H1 (cell line): ENCODE measurements at regions not wholly inside any gene's neighbourhood (a gene's known extent, or its start where the extent isn't known, plus 50 kb on each side); places are given as distances from the start of the nearest gene placed in this dataset.

Source experiments
- CTCF ChIA-PET: fragments of 300-600 bp; sonication (Branson Sonifier 250); formaldehyde crosslinking; loops from one replicate; lab custom pipeline; 2021; ENCODE audit not compliant: partially characterized antibody; lab: Charles Lee
- POLR2A ChIA-PET: fragments of 300-600 bp; sonication (Branson Sonifier 250); formaldehyde crosslinking; loops from one replicate; lab custom pipeline; 2021; ENCODE audit warnings: inconsistent platforms; ENCODE audit not compliant: partially characterized antibody; lab: Charles Lee
- DNase-seq, 2 experiments: peaks; one replicate each; pipeline versions ENCODE4 v3.0.0 to v3.0.0-alpha.2; 2010 to 2022; ENCODE audit warnings: low spot score in 2 of 2, low read depth in 1 of 2, mixed read lengths in 1 of 2
- FAIRE-seq: peaks from 2 replicates; lab custom pipeline; 2011; peaks lifted over from hg19 to GRCh38; lab: Jason Lieb, UNC
- H2AFZ ChIP-seq: 2 replicates; pipeline ENCODE4 v1.8.1; 2012; ENCODE audit warnings: low read length, inconsistent platforms
- H2AK5ac ChIP-seq: 2 replicates; pipeline ENCODE4 v1.6.1; 2013; ENCODE audit warnings: low read depth, low read length
- H2BK120ac ChIP-seq: replicated peaks from 2 replicates; pipeline ENCODE3; 2013; ENCODE audit warnings: low read depth, low read length, inconsistent platforms
- H2BK12ac ChIP-seq: 2 replicates; pipeline ENCODE4 v1.6.1; 2013; ENCODE audit warnings: low read depth, low read length
- H2BK15ac ChIP-seq: 2 replicates; pipeline ENCODE4 v1.6.1; 2013; ENCODE audit warnings: low read length
- H2BK20ac ChIP-seq: 2 replicates; pipeline ENCODE4 v1.6.1; 2013; ENCODE audit warnings: low read length
- H2BK5ac ChIP-seq: 2 replicates; pipeline ENCODE4 v1.6.1; 2013; ENCODE audit warnings: low read depth, low read length
- H3K14ac ChIP-seq: 2 replicates; pipeline ENCODE4 v1.6.1; 2013; ENCODE audit warnings: inconsistent platforms; ENCODE audit not compliant: insufficient read length
- H3K18ac ChIP-seq: 2 replicates; pipeline ENCODE4 v1.6.1; 2013; ENCODE audit warnings: low read length; ENCODE audit errors: extremely low read depth
- H3K23ac ChIP-seq: 2 replicates; pipeline ENCODE4 v1.6.1; 2013; ENCODE audit warnings: inconsistent platforms; ENCODE audit not compliant: insufficient read length
- H3K23me2 ChIP-seq: 2 replicates; pipeline ENCODE4 v1.6.1; 2013; ENCODE audit warnings: low read depth, low read length
- H3K27ac ChIP-seq: 2 replicates; pipeline ENCODE4 v1.6.1; 2011; ENCODE audit warnings: low read depth, low read length, inconsistent platforms
- H3K27me3 ChIP-seq, 4 experiments: replicated peaks in 1 of 4; 1 replicate in 1 of 4; 2 replicates in 3 of 4; pipeline versions ENCODE4 v1.6.1 to v1.8.1; 2011 to 2013; ENCODE audit warnings: low read length in 3 of 4, mild to moderate bottlenecking in 3 of 4, inconsistent platforms in 2 of 4, mixed read lengths in 2 of 4, moderate library complexity in 1 of 4; ENCODE audit not compliant: control insufficient read depth in 3 of 4, insufficient read depth in 3 of 4; ENCODE audit errors: extremely low read depth in 1 of 4
- H3K36me3 ChIP-seq, 4 experiments: 2 replicates each; pipeline versions ENCODE4 v1.6.1 to v1.8.1; 2011 to 2013; ENCODE audit warnings: mild to moderate bottlenecking in 4 of 4, low read length in 3 of 4, moderate library complexity in 2 of 4, control low read depth in 1 of 4, inconsistent platforms in 1 of 4; ENCODE audit not compliant: insufficient read depth in 4 of 4, control insufficient read depth in 2 of 4
- H3K4ac ChIP-seq: replicated peaks from 2 replicates; pipeline ENCODE3; 2013; ENCODE audit warnings: low read length, low read depth, mixed read lengths, inconsistent platforms; ENCODE audit not compliant: insufficient read length
- H3K4me1 ChIP-seq, 4 experiments: replicated peaks in 1 of 4; 1 replicate in 1 of 4; 2 replicates in 3 of 4; pipeline versions ENCODE4 v1.6.1 to v1.8.1; 2011 to 2013; ENCODE audit warnings: low read length in 3 of 4, inconsistent platforms in 2 of 4, mixed read lengths in 1 of 4; ENCODE audit not compliant: insufficient read depth in 4 of 4, control insufficient read depth in 3 of 4
- H3K4me2 ChIP-seq, 2 experiments: 2 replicates each; pipeline versions ENCODE4 v1.6.1 to v1.8.1; 2011 to 2013; ENCODE audit warnings: low read depth in 2 of 2, low read length in 2 of 2, control low read depth in 1 of 2, inconsistent platforms in 1 of 2, mild to moderate bottlenecking in 1 of 2; ENCODE audit not compliant: insufficient read depth in 1 of 2
- H3K4me3 ChIP-seq, 4 experiments: fragments of 200-600, 300-600 bp in 1 of 4; sonication (generic), shearing (Covaris generic), sonication (Bioruptor Twin) in 1 of 4; 2 replicates each; pipeline versions ENCODE4 v1.5.1 to v1.8.1; 2011 to 2016; ENCODE audit warnings: low read length in 4 of 4, low read depth in 3 of 4, control low read depth in 2 of 4, inconsistent platforms in 2 of 4, mild to moderate bottlenecking in 2 of 4, mixed read lengths in 1 of 4, moderate library complexity in 1 of 4; ENCODE audit not compliant: insufficient read depth in 2 of 4; ENCODE audit errors: extremely low read depth in 1 of 4
- H3K56ac ChIP-seq: replicated peaks from 2 replicates; pipeline ENCODE3; 2013; ENCODE audit warnings: low read depth, mild to moderate bottlenecking, mixed read lengths, low read length, inconsistent platforms; ENCODE audit not compliant: insufficient read length
- H3K79me1 ChIP-seq: 2 replicates; pipeline ENCODE4 v1.6.1; 2013; ENCODE audit warnings: low read depth, low read length, control low read depth
- H3K79me2 ChIP-seq, 2 experiments: 2 replicates each; pipeline versions ENCODE4 v1.6.1 to v1.8.1; 2012 to 2013; ENCODE audit warnings: low read length in 2 of 2, mild to moderate bottlenecking in 2 of 2, inconsistent platforms in 1 of 2; ENCODE audit not compliant: insufficient read depth in 2 of 2, control insufficient read depth in 1 of 2
- H3K9ac ChIP-seq, 4 experiments: replicated peaks in 1 of 4; 1 replicate in 1 of 4; 2 replicates in 3 of 4; pipeline versions ENCODE4 v1.6.1 to v1.8.1; 2011 to 2013; ENCODE audit warnings: low read depth in 3 of 4, low read length in 3 of 4, control low read depth in 2 of 4, mild to moderate bottlenecking in 2 of 4, moderate library complexity in 2 of 4, inconsistent platforms in 1 of 4; ENCODE audit errors: extremely low read depth in 1 of 4
- H3K9me3 ChIP-seq, 2 experiments: 2 replicates each; pipeline versions ENCODE4 v1.6.1 to v1.8.1; 2012 to 2013; ENCODE audit warnings: mild to moderate bottlenecking in 2 of 2, moderate library complexity in 2 of 2, control low read depth in 1 of 2, inconsistent platforms in 1 of 2, low read depth in 1 of 2, low read length in 1 of 2, mixed read lengths in 1 of 2; ENCODE audit not compliant: insufficient read depth in 2 of 2
- H4K20me1 ChIP-seq, 2 experiments: replicated peaks in 1 of 2; 2 replicates each; pipeline versions ENCODE3 to v1.8.1; 2011 to 2013; ENCODE audit warnings: inconsistent platforms in 2 of 2, low read length in 2 of 2, mild to moderate bottlenecking in 1 of 2; ENCODE audit not compliant: insufficient read depth in 2 of 2, control insufficient read depth in 1 of 2
- H4K5ac ChIP-seq: 2 replicates; pipeline ENCODE4 v1.6.1; 2013; ENCODE audit warnings: low read length, low read depth, mixed read lengths, inconsistent platforms; ENCODE audit not compliant: insufficient read length
- H4K8ac ChIP-seq: 2 replicates; pipeline ENCODE4 v1.8.0; 2013; ENCODE audit warnings: mild to moderate bottlenecking, moderate library complexity, low read length, inconsistent platforms; ENCODE audit not compliant: insufficient read depth; ENCODE audit errors: extremely low read depth
- H4K91ac ChIP-seq: replicated peaks from 2 replicates; pipeline ENCODE3; 2013; ENCODE audit warnings: low read length, mixed read lengths, inconsistent platforms; ENCODE audit not compliant: insufficient read length
- BACH1 ChIP-seq: IDR thresholded peaks from 2 replicates; pipeline ENCODE4 v1.6.1; 2012; ENCODE audit warnings: low read length, improper control_type of control experiment
- CHD2 ChIP-seq: IDR thresholded peaks from 2 replicates; pipeline ENCODE4 v1.6.1; 2012; ENCODE audit warnings: low read length, improper control_type of control experiment
- CREB1 ChIP-seq: IDR thresholded peaks from 2 replicates; pipeline ENCODE4 v1.6.1; 2012; ENCODE audit warnings: inconsistent platforms
- GTF2F1 ChIP-seq: IDR thresholded peaks from 2 replicates; pipeline ENCODE4 v1.6.1; 2012; ENCODE audit warnings: low read depth, low read length, improper control_type of control experiment, borderline replicate concordance
- KDM1A ChIP-seq: fragments of 200-600, 300-600 bp; sonication (generic); IDR thresholded peaks from 2 replicates; pipeline ENCODE4 v1.7.1; 2016; ENCODE audit warnings: mild to moderate bottlenecking, low read length, borderline replicate concordance
- SRF ChIP-seq: IDR thresholded peaks from 2 replicates; pipeline ENCODE4 v1.6.1; 2011; ENCODE audit warnings: mild to moderate bottlenecking, low read depth, low read length, moderate library complexity
- WGBS, 2 experiments: shearing (Covaris generic) in 1 of 2; methylation state at CpG; one replicate each; pipeline versions ENCODE4 v1.1.6 to v1.1.7; 2013 to 2015; ENCODE audit warnings: low lambda C conversion rate in 2 of 2, mixed read lengths in 2 of 2, inconsistent platforms in 1 of 2, low coverage in 1 of 2, missing lambda C conversion rate in 1 of 2; ENCODE audit not compliant: insufficient replicate concordance in 2 of 2, insufficient coverage in 1 of 2, insufficient read length in 1 of 2; ENCODE audit errors: extremely low coverage in 1 of 2, missing lambda C conversion rate in 1 of 2; 5-methylcytosine and 5-hydroxymethylcytosine counted together

DNA sequence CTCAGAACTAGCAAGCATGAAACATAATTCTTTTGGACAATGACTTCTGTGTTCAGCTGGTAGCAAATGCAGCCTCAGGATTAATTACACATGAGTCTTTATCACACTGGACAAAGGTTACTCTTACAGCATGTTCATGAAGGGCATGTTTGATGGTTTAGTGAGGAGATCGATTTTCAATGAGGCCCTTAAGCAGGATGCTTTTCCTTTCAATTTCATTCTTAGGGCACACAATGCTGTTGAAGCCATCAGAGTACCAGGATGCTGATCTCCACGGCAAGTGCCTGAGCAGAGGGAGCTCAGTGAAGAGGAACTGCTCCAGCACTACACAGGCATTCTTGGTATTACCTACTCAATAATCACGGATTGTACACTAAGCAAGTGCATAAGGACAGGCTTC lies 542.0 kb downstream of the SNAPC1 start:
- TF ChIP-seq SRF: no peak
- TF ChIP-seq CHD2: no peak
- no peak for TF ChIP-seq BACH1
- TF ChIP-seq KDM1A: no peak
- TF ChIP-seq GTF2F1: no peak
- TF ChIP-seq CREB1: no peak
- no peaks in the 10 kb centered on the region for H3K79me1 ChIP-seq
- no peak overlapping the region for H2BK12ac ChIP-seq
- peaks cover 2 to 6% (median 2%) of the 10 kb centered on the region in 4 experiments; a peak in 4 of 7 replicates for H3K4me1 ChIP-seq
- no peak overlapping the region for H4K91ac ChIP-seq
- no peaks in the 10 kb centered on the region; a peak in 1 of 4 replicates for H3K9me3 ChIP-seq
- no peak overlapping the region for H3K27ac ChIP-seq
- no peak overlapping the region for H3K4me3 ChIP-seq
- no peak overlapping the region for H2BK15ac ChIP-seq
- no peak overlapping the region for H3K18ac ChIP-seq
- H2BK5ac ChIP-seq: no peak overlapping the region
- 81% methylated on average over 3 of the region's 3 CpGs; no CpG with 5 or more reads in 1 of the 2 experiments for WGBS, 2 experiments
- H3K9ac ChIP-seq: no peak overlapping the region
- H3K14ac ChIP-seq: no peak overlapping the region
- no peaks in the 10 kb centered on the region for H3K79me2 ChIP-seq
- H3K4me2 ChIP-seq: no peak overlapping the region
- no peak overlapping the region for H2AFZ ChIP-seq
- no peak overlapping the region for H2BK120ac ChIP-seq
- no peaks in the 10 kb centered on the region for H3K36me3 ChIP-seq
- no peak overlapping the region for H4K5ac ChIP-seq
- H3K56ac ChIP-seq: no peak overlapping the region
- no peak overlapping the region for H4K8ac ChIP-seq
- no peak overlapping the region for H3K23ac ChIP-seq
- POLR2A ChIA-PET: no interaction called here
- no peak overlapping the region for H2BK20ac ChIP-seq
- FAIRE-seq (no peak), DNase-seq (no peak)
- CTCF ChIA-PET: interaction anchor here (0.6 to 0.9 kb wide), 2 partner anchors 34 to 269 kb away, joined by 3 read pairs; no protein-coding TSS in a partner anchor
- no peaks in the 10 kb centered on the region for H4K20me1 ChIP-seq
- H2AK5ac ChIP-seq: no peak overlapping the region
- no peak overlapping the region for H3K4ac ChIP-seq
- no peaks in the 10 kb centered on the region for H3K23me2 ChIP-seq
- no peaks in the 10 kb centered on the region for H3K27me3 ChIP-seq
